GM12874 (cell line): ENCODE measurements at regions not wholly inside any gene's neighbourhood (a gene's known extent, or its start where the extent isn't known, plus 50 kb on each side); places are given as distances from the start of the nearest gene placed in this dataset.

Experiments
- TF ChIP-seq, protein P1 (sequence below): IDR thresholded peaks from 2 replicates; pipeline ENCODE4 v1.5.1; 2011; ENCODE audit warnings: low read depth, mild to moderate bottlenecking, control low read depth, low read length, moderate library complexity; ENCODE audit not compliant: insufficient read depth

GRCh38 chr10:52440612-52441285 lies 126.7 kb downstream of the DKK1 start:
- TF ChIP-seq, protein P1, sequence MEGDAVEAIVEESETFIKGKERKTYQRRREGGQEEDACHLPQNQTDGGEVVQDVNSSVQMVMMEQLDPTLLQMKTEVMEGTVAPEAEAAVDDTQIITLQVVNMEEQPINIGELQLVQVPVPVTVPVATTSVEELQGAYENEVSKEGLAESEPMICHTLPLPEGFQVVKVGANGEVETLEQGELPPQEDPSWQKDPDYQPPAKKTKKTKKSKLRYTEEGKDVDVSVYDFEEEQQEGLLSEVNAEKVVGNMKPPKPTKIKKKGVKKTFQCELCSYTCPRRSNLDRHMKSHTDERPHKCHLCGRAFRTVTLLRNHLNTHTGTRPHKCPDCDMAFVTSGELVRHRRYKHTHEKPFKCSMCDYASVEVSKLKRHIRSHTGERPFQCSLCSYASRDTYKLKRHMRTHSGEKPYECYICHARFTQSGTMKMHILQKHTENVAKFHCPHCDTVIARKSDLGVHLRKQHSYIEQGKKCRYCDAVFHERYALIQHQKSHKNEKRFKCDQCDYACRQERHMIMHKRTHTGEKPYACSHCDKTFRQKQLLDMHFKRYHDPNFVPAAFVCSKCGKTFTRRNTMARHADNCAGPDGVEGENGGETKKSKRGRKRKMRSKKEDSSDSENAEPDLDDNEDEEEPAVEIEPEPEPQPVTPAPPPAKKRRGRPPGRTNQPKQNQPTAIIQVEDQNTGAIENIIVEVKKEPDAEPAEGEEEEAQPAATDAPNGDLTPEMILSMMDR: no peak

- TF ChIP-seq, protein P1: no peak
These were observed 128.5 kb downstream of the DKK1 start for GRCh38 chr10:52442576-52442975.

DNA sequence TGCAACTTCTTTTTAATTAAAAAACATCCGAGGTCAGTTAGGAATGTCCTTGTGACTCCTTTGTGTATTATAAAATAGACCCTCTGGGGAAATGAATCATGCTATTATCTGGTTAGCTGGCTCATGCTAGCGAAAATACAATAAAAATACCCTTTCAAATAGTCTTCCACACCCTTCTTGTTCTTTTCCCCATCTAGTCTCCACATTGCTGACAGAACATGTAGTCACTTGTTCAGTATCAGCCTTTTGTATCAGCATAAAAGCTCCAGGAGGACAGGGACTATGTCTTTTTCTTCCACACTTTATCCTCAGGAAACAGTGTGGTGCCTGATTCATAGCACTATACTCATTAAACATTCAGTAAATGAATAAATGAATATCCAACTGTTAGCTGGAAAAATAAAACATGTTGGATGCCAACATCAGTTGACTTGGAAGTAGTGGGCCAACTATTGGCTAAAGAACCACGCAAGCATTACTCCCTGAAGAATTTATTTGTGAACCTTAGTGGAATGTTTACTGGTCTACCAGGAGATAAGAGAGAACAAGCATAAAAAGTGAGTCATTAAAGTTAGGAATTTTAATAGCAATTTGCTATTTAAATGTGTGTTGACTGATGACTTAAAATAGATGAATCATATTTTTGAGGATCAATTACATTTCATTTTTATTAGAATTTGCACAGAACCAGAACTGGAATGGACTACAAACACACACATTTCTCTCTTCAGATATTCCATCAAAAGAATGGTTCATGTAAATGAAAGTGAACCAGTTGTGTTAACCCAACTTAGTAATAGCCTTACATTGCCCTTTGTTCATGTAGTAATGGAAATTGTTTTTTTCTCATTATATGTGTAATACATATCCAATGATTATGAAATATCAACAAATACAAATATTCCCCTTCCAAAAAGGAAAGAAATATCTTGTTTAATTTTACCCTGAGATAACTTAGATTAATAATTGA lies 129.6 kb downstream of the DKK1 start:
- TF ChIP-seq, protein P1: no peak

GRCh38 chr10:52446391-52446790 lies 132.3 kb downstream of the DKK1 start:
- TF ChIP-seq, protein P1: no peak

GRCh38 chr10:52447931-52448353 lies 133.9 kb downstream of the DKK1 start:
- TF ChIP-seq, protein P1: no peak

DNA sequence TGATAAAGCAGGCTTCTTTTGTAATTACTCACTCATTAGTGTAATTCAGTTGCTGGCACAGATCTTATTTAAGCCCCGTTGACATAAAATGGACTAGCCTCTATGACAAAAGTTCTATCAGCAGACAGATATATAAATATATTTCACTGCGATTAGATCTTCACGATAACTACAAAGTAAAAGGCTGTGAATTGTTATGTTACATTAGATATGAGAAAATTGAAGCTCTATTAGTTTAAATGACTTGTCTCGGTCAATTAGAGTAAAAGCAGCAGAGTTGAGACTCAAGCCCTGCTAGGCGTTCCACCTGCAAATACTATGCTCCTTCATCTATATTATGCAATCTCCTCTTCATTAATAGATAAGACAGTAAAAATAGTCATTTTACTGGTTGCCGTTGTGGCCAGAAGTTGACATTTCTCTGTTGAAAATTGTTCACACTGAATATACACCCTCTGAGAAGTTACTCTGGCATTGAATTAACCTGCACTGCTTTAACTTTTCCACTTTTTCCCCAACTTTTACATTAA lies 136.7 kb downstream of the DKK1 start:
- TF ChIP-seq, protein P1: no peak

DNA sequence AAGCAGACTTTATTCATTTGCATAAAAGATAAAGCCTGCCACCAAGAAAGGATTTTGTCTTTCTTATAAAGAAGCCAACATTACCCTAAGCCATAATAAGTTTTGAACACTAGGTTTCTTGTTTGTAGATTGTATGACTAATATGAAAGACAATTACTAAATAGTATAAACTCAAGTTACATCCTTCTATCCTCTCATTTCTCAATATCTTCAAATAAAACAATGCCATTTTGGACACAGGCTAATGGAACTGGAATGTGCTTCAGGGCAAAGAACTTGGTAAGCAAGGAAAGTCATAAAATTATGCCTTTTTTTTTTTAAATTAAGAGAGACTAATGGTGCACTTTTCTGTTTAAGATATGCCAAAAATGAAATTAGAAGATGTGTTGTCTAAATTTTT lies 137.7 kb downstream of the DKK1 start:
- TF ChIP-seq, protein P1: no peak
